Activated CD8-positive, alpha-beta T cell treated with anti-CD3 and anti-CD28 coated beads for 36 hours (primary cell): ENCODE measurements at regions not wholly inside any gene's neighbourhood (a gene's known extent, or its start where the extent isn't known, plus 50 kb on each side); places are given as distances from the start of the nearest gene placed in this dataset.

Experiments
- ATAC-seq: fragments of 200-7000 bp; cut with Tn5 transposase; one replicate; pipeline ENCODE4 v1.10.0; 2021; ENCODE audit warnings: mild to moderate bottlenecking, moderate library complexity
- CTCF ChIA-PET: fragments of 350-600 bp; sonication (Branson Sonifier 250); formaldehyde crosslinking; loops from one replicate; lab custom pipeline; 2021; ENCODE audit warnings: antibody characterized with exemption; lab: Charles Lee
- POLR2A ChIA-PET: fragments of 350-600 bp; sonication (Branson Sonifier 250); formaldehyde crosslinking; loops from one replicate; lab custom pipeline; 2021; ENCODE audit warnings: antibody characterized with exemption; lab: Charles Lee
- DNase-seq: peaks from one replicate; pipeline ENCODE4 v3.0.0-alpha.2; 2020
- H3K27ac Mint-ChIP-seq: one replicate; pipeline ENCODE4 v1.8.0; 2021; ENCODE audit warnings: mild to moderate bottlenecking, mixed read lengths
- H3K27me3 Mint-ChIP-seq: one replicate; pipeline ENCODE4 v1.8.0; 2021; ENCODE audit warnings: mixed read lengths
- H3K36me3 Mint-ChIP-seq: one replicate; pipeline ENCODE4 v1.8.0; 2021; ENCODE audit warnings: low read depth, mixed read lengths
- H3K4me1 Mint-ChIP-seq: one replicate; pipeline ENCODE4 v1.8.0; 2021; ENCODE audit warnings: low read depth, mixed read lengths
- H3K4me3 Mint-ChIP-seq: one replicate; pipeline ENCODE4 v1.8.0; 2021; ENCODE audit warnings: mild to moderate bottlenecking, moderate library complexity, mixed read lengths
- H3K9me3 Mint-ChIP-seq: one replicate; pipeline ENCODE4 v1.8.0; 2021; ENCODE audit warnings: mixed read lengths
- intact Hi-C: fragments of 100-400 bp; cut with micrococcal nuclease; formaldehyde crosslinking; loops from one replicate; pipeline ENCODE4 v1.10.0; 2022
- TF ChIP-seq, protein P1 (sequence below): fragments of 200-600 bp; IDR thresholded peaks from one replicate; pipeline ENCODE4 v1.8.0; 2022; ENCODE audit warnings: antibody characterized with exemption, mild to moderate bottlenecking

DNA sequence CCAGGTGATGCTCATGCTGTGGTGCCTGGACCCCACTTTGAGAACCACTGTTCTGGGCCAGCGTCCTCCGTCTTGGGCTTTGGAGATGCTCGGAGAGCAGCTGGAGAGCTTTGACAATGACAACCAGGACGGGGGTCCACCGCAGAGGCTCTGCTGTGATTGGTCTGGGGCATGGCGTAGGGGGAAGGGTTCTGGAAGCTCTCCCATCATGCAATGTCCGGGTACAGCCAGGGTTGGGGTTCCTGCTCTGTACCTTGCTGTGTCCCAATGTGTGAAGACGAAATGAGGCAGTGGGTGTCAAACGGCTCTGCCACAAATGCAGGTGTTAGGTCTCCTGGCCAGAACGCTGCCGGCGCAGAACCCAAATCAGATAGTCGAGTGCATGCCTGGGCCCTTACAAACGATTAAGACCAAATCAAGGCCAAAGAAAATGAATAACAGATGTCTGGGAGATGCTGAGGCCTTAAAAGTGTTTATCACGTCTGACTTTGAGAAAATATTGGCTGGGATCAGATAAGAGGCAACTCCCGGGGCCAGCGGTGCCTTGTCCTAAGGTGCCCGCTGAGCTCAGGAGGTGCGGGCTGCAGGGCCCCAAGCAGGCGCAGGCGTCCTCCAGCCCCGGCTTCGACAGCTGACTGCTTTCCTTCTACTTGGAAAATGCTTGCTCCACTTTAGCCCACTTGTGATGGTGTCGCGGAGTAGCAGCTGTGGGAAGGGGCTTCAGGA, 117.2 kb downstream of the VAPA start:
- Mint-ChIP-seq H3K36me3 (peaks cover 7% of the 10 kb centered on the region), H3K4me3 (no peak overlapping the region), H3K4me1 (peaks cover 8% of the 10 kb centered on the region), H3K9me3 (no peaks in the 10 kb centered on the region), H3K27me3 (no peaks in the 10 kb centered on the region), H3K27ac (no peak overlapping the region)
- POLR2A ChIA-PET: interaction anchor here (1.1 kb wide), 1 partner anchor 59 kb away, joined by 3 read pairs; no protein-coding TSS in a partner anchor
- CTCF ChIA-PET: interaction anchor here (2.8 kb wide), 1 partner anchor 489 kb away, joined by 10 read pairs; no protein-coding TSS in a partner anchor
- DNase-seq: no peak
- intact Hi-C loops: no loop called here
- no peak for ATAC-seq
- TF ChIP-seq, protein P1, sequence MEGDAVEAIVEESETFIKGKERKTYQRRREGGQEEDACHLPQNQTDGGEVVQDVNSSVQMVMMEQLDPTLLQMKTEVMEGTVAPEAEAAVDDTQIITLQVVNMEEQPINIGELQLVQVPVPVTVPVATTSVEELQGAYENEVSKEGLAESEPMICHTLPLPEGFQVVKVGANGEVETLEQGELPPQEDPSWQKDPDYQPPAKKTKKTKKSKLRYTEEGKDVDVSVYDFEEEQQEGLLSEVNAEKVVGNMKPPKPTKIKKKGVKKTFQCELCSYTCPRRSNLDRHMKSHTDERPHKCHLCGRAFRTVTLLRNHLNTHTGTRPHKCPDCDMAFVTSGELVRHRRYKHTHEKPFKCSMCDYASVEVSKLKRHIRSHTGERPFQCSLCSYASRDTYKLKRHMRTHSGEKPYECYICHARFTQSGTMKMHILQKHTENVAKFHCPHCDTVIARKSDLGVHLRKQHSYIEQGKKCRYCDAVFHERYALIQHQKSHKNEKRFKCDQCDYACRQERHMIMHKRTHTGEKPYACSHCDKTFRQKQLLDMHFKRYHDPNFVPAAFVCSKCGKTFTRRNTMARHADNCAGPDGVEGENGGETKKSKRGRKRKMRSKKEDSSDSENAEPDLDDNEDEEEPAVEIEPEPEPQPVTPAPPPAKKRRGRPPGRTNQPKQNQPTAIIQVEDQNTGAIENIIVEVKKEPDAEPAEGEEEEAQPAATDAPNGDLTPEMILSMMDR: no peak

DNA sequence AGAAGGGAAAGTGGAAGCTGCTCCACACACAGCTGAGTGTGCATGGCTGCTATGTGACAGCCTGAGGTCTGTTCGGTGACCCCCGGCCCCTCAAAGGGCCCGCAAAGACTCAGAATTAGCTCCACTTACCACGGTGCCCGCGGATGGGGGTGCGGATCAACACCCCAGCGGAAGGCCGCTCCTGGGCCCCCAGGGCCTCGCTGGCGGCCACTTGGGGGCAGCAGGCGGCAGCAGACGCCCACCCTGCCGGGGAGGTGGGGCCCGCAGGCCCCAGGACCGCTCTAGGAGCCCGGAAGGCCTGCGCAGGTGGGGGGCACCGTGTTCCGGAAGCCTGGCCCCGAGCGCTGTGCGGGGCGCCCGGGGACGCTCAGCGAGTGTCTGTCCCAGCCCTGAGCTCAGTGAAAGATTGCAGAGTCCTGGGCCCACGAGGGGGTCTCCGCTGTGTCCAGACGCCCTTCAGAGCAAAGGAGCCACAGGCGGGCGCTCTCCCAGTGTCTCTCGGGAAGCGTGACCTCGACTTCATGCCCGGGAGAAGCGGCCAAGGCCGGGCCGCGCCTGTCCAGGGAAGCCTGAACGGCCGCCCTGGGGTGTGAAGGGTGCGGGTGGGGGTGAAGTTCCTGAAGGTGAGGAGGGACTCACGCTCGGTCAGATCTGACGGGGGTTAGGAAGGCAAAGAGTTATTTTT, 118.7 kb downstream of the VAPA start:
- ChIA-PET POLR2A (interaction anchor here (0.7 to 1.1 kb wide), 3 partner anchors 45 to 378 kb away, joined by 3 read pairs; no protein-coding TSS in a partner anchor), CTCF (interaction anchor here (0.6 to 2.8 kb wide), 9 partner anchors 9 to 487 kb away, joined by 3 to 13 read pairs (median 4); no protein-coding TSS in a partner anchor)
- Mint-ChIP-seq H3K36me3 (peaks cover 7% of the 10 kb centered on the region), H3K4me1 (peaks cover 8% of the 10 kb centered on the region), H3K27ac (peak overlapping the region; percentile 72), H3K9me3 (no peaks in the 10 kb centered on the region), H3K27me3 (no peaks in the 10 kb centered on the region), H3K4me3 (peak overlapping the region; percentile 72)
- TF ChIP-seq, protein P1: peak; percentile 48
- intact Hi-C loops: no loop called here
- ATAC-seq (peak; percentile 98), DNase-seq (peak; percentile 70)

DNA sequence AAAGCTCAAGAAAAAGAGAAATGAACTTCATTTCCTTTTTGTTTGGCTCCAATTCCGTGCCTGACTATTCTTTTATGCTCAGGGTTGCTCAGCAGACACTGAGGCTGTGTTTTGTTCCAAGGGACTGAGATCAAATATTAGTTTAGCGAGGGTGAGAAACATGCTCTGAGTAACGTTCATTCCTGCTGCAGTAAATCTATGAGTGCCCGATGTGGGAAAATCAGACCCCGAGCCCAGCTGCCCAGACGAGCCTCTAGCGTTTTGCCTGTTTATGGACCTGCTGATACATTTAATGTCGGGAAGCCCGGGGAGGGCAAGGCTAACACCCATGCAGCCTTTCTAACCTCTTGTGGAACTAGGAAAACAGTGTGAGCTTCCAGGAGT, 119.2 kb downstream of the VAPA start:
- ChIA-PET CTCF (interaction anchor here (0.7 to 2.8 kb wide), 6 partner anchors 8 to 487 kb away, joined by 3 to 13 read pairs (median 6); no protein-coding TSS in a partner anchor), POLR2A (no interaction called here)
- Mint-ChIP-seq H3K27ac (peak overlapping the region; percentile 72), H3K4me1 (peaks cover 8% of the 10 kb centered on the region), H3K36me3 (peaks cover 7% of the 10 kb centered on the region), H3K27me3 (no peaks in the 10 kb centered on the region), H3K9me3 (no peaks in the 10 kb centered on the region), H3K4me3 (peak overlapping the region; percentile 72)
- no peak for DNase-seq
- intact Hi-C loops: no loop called here
- TF ChIP-seq, protein P1: no peak
- no peak for ATAC-seq

DNA sequence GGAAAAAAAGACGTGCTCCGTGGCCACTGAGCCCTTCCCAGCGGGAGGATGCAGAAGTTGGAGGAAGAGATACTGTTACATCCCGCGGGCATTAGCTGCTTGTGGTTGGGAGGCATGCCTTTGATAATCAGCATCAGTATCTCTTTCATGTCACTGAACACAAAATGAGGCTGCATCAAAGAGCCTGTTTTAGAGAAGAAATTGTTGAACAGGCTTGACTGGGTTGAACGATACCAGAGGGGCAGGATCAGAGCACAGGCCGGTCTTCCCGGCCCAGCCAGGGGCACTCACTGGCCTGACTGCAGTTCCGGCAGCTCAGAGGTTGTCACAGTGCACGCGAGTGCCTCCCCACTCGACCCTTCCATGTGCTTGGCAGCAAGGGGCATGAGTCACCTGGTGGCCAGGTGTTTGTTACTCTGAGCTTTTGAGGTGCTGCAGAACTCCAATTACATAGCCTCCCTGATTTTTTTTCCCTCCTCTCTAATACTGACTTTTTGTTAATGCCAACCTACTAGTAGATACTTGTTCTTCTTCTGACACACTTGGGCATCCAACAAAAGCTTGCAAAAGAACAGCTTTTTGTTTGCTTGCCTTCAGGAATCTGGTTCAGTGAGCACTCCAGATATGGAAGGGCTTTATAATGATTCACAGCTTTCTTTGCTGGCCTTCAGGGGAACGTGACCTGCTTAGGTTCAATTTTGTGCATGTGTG, 121.6 kb downstream of the VAPA start:
- DNase-seq: no peak
- Mint-ChIP-seq H3K4me3 (no peak overlapping the region), H3K27me3 (no peaks in the 10 kb centered on the region), H3K27ac (no peak overlapping the region), H3K4me1 (peaks cover 8% of the 10 kb centered on the region), H3K9me3 (no peaks in the 10 kb centered on the region), H3K36me3 (peaks cover 7% of the 10 kb centered on the region)
- no peak for ATAC-seq
- CTCF ChIA-PET: no interaction called here
- TF ChIP-seq, protein P1: no peak
- POLR2A ChIA-PET: no interaction called here
- intact Hi-C loops: no loop called here
